SK-N-SH (cell line): ENCODE measurements at regions not wholly inside any gene's neighbourhood (a gene's known extent, or its start where the extent isn't known, plus 50 kb on each side); places are given as distances from the start of the nearest gene placed in this dataset.

ENCODE experiments used
- GATA2 ChIP-seq: sonication (generic); formaldehyde crosslinking; IDR thresholded peaks from 2 replicates; pipeline ENCODE4 v1.5.0; 2020; ENCODE audit warnings: mild to moderate bottlenecking, missing genetic modification reagents
- POLR2AphosphoS5 ChIP-seq: IDR thresholded peaks from 2 replicates; pipeline ENCODE4 v1.6.1; 2012; ENCODE audit warnings: low read depth, low read length
- TF ChIP-seq, protein P1 (sequence below): fragments of 200-600 bp; sonication (generic); IDR thresholded peaks from 2 replicates; pipeline ENCODE4 v1.6.1; 2017; ENCODE audit warnings: antibody characterized with exemption, mild to moderate bottlenecking, moderate library complexity

DNA sequence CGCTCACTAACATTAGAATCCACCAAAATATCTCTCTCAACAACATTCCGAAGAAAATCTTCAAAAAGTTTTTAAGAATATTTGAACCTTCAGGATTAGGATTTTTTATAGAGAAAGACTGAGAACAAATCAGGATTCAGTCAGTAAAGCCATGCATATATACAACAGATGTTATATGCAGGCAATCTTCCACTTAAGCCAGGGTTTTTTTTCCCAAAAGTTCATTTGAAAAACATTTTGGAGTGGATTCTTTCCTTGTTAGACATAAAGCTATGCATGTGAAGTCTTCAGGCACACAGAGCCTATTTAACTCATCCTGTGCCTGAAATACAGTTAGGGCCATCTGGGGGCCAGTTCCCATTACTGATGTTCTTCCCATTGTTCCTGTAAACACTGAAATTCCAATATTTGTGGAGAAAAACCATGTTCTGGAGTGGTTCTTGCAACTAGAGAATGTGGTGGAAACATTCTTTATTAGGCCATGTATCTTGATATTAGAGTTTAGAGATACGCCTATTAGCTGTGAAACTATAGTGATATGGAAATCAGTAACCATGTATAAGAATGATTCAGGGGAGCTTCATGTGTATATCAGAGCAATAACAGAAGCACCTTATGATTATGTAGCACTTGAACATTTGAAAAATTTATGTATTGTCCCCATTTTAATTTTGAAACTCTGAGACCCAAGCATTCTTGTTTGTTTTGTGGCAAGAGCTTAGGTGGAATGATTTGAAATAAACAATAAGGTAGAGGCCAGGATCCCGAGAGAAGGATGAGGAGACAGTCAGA lies 61.7 kb downstream of the PLEKHG1 start:
- TF ChIP-seq, protein P1, sequence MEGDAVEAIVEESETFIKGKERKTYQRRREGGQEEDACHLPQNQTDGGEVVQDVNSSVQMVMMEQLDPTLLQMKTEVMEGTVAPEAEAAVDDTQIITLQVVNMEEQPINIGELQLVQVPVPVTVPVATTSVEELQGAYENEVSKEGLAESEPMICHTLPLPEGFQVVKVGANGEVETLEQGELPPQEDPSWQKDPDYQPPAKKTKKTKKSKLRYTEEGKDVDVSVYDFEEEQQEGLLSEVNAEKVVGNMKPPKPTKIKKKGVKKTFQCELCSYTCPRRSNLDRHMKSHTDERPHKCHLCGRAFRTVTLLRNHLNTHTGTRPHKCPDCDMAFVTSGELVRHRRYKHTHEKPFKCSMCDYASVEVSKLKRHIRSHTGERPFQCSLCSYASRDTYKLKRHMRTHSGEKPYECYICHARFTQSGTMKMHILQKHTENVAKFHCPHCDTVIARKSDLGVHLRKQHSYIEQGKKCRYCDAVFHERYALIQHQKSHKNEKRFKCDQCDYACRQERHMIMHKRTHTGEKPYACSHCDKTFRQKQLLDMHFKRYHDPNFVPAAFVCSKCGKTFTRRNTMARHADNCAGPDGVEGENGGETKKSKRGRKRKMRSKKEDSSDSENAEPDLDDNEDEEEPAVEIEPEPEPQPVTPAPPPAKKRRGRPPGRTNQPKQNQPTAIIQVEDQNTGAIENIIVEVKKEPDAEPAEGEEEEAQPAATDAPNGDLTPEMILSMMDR, result no peak
- TF ChIP-seq GATA2, result no peak
- TF ChIP-seq POLR2AphosphoS5, result no peak
